Esophagus squamous epithelium (tissue), 4 donors: ENCODE measurements at regions not wholly inside any gene's neighbourhood (a gene's known extent, or its start where the extent isn't known, plus 50 kb on each side); places are given as distances from the start of the nearest gene placed in this dataset.

Experiments
- POLR2A ChIP-seq, 4 donors: fragments of 450-650 bp; IDR thresholded peaks; one replicate each; pipeline ENCODE4 v1.6.1; 2017; ENCODE audit warnings: antibody characterized with exemption in 4 of 4, mild to moderate bottlenecking in 4 of 4, moderate library complexity in 3 of 4
- TF ChIP-seq, protein P1 (sequence below), 6 experiments: fragments of 450-650 bp in 4 of 6; fragments of 200-600 bp in 2 of 6; sonication (generic) in 2 of 6; IDR thresholded peaks; one replicate each; pipeline ENCODE4 v1.5.1; 2016 to 2019; ENCODE audit warnings: antibody characterized with exemption in 6 of 6, mild to moderate bottlenecking in 4 of 6, moderate library complexity in 4 of 6

DNA sequence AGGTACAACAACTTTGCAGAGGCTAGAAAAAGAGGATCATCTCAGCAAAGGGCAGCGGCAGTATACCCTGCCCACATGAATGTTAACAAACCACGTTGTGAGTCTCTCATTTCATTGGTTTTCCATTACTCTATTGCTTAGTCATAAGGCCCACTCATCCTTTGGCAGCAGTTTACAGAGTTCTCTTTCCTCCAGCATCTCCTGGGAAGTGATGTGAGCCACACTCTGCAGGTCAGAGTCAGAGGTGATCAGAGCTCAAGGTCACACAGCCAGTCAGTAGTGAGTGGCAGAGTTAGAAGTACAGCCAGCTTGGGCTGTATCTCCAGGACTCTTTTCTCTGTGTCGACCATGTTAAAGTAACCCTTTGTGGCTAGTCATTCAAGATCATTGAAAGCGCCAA lies 599.6 kb upstream of the GRAMD2B start:
- TF ChIP-seq, protein P1, sequence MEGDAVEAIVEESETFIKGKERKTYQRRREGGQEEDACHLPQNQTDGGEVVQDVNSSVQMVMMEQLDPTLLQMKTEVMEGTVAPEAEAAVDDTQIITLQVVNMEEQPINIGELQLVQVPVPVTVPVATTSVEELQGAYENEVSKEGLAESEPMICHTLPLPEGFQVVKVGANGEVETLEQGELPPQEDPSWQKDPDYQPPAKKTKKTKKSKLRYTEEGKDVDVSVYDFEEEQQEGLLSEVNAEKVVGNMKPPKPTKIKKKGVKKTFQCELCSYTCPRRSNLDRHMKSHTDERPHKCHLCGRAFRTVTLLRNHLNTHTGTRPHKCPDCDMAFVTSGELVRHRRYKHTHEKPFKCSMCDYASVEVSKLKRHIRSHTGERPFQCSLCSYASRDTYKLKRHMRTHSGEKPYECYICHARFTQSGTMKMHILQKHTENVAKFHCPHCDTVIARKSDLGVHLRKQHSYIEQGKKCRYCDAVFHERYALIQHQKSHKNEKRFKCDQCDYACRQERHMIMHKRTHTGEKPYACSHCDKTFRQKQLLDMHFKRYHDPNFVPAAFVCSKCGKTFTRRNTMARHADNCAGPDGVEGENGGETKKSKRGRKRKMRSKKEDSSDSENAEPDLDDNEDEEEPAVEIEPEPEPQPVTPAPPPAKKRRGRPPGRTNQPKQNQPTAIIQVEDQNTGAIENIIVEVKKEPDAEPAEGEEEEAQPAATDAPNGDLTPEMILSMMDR (IDR thresholded peaks at IDR 0.05) = no peak
- no peak for TF ChIP-seq POLR2A (IDR thresholded peaks at IDR 0.05)
